EL (cell line): ENCODE measurements at regions not wholly inside any gene's neighbourhood (a gene's known extent, or its start where the extent isn't known, plus 50 kb on each side); places are given as distances from the start of the nearest gene placed in this dataset.
"Not testable (repeated sequence)": the region's sequence is repeated elsewhere in the genome, so short reads cannot be mapped to it uniquely, and the experiment has no call there.

ENCODE experiments used
- DNase-seq: peaks from one replicate; pipeline ENCODE4 v3.0.0-alpha.2; 2016

- peak; percentile 64 for DNase-seq
Observed at GRCh38 chr18:28729321-28729720, 552.4 kb upstream of the CDH2 start.

- peak; percentile 51 for DNase-seq
Observed at GRCh38 chr18:28728891-28729290, 552.0 kb upstream of the CDH2 start.

- not testable (repeated sequence) for DNase-seq
Observed at GRCh38 chr18:28727189-28727588, 550.3 kb upstream of the CDH2 start.

- peak; percentile 67 for DNase-seq
Observed at GRCh38 chr18:28725876-28726275, 548.9 kb upstream of the CDH2 start.

GRCh38 chr18:28723506-28723905 lies 546.6 kb upstream of the CDH2 start:
- no peak for DNase-seq

- no peak for DNase-seq
Observed at GRCh38 chr18:28718696-28719095, 541.8 kb upstream of the CDH2 start.

GRCh38 chr18:28716338-28716737 lies 539.4 kb upstream of the CDH2 start:
- no peak for DNase-seq

GRCh38 chr18:28715206-28715605 lies 538.3 kb upstream of the CDH2 start:
- DNase-seq: no peak

- DNase-seq: no peak
Observed at GRCh38 chr18:28714498-28714897, 537.6 kb upstream of the CDH2 start.

GRCh38 chr18:28712796-28713425 lies 536.0 kb upstream of the CDH2 start:
- DNase-seq: no peak

- DNase-seq: no peak
Observed at GRCh38 chr18:28712172-28712571, 535.2 kb upstream of the CDH2 start.

GRCh38 chr18:28711096-28711495 lies 534.2 kb upstream of the CDH2 start:
- DNase-seq: no peak

- DNase-seq: no peak
Observed at GRCh38 chr18:28707006-28707405, 530.1 kb upstream of the CDH2 start.

- no peak for DNase-seq
Observed at GRCh38 chr18:28706397-28706796, 529.5 kb upstream of the CDH2 start.

GRCh38 chr18:28705482-28705881 lies 528.6 kb upstream of the CDH2 start:
- DNase-seq: no peak

- no peak for DNase-seq
Observed at GRCh38 chr18:28692337-28692736, 515.4 kb upstream of the CDH2 start.

- peak; percentile 23 for DNase-seq
Observed at GRCh38 chr18:28691496-28691840, 514.5 kb upstream of the CDH2 start.

- no peak for DNase-seq
Observed at GRCh38 chr18:28690836-28691495, 514.0 kb upstream of the CDH2 start.

GRCh38 chr18:28690100-28690499 lies 513.2 kb upstream of the CDH2 start:
- DNase-seq: no peak

GRCh38 chr18:28689588-28689987 lies 512.7 kb upstream of the CDH2 start:
- no peak for DNase-seq

- peak; percentile 36 for DNase-seq
Observed at GRCh38 chr18:28684746-28685355, 507.9 kb upstream of the CDH2 start.

GRCh38 chr18:28682912-28683311 lies 506.0 kb upstream of the CDH2 start:
- DNase-seq: no peak

- DNase-seq: no peak
Observed at GRCh38 chr18:28669165-28669564, 492.2 kb upstream of the CDH2 start.

- DNase-seq: no peak
Observed at GRCh38 chr18:28666216-28666615, 489.3 kb upstream of the CDH2 start.

- peak; percentile 57 for DNase-seq
Observed at GRCh38 chr18:28657961-28658360, 481.0 kb upstream of the CDH2 start.
